Activated CD8-positive, alpha-beta memory T cell treated with anti-CD3 and anti-CD28 coated beads, Interleukin-2, amount 10 ng/mL, durations not matched to agents 7 days and 5 days (primary cell): ENCODE measurements at regions not wholly inside any gene's neighbourhood (a gene's known extent, or its start where the extent isn't known, plus 50 kb on each side); places are given as distances from the start of the nearest gene placed in this dataset.

Experiments
- ATAC-seq: fragments of 150-1000 bp; cut with Tn5 transposase; one replicate; pipeline ENCODE4 v1.10.0; 2021; ENCODE audit warnings: moderate library complexity
- CTCF ChIA-PET: fragments of 350-600 bp; sonication (Branson Sonifier 250); formaldehyde crosslinking; loops from one replicate; lab custom pipeline; 2021; ENCODE audit warnings: antibody characterized with exemption; lab: Charles Lee
- DNase-seq: peaks from one replicate; pipeline ENCODE4 v3.0.0-alpha.2; 2020
- H3K27ac Mint-ChIP-seq: one replicate; pipeline ENCODE4 v1.8.0; 2021; ENCODE audit warnings: mild to moderate bottlenecking, mixed read lengths
- H3K27me3 Mint-ChIP-seq: one replicate; pipeline ENCODE4 v1.8.0; 2021; ENCODE audit warnings: mixed read lengths
- H3K36me3 Mint-ChIP-seq: one replicate; pipeline ENCODE4 v1.8.0; 2021; ENCODE audit warnings: mild to moderate bottlenecking, mixed read lengths
- H3K4me1 Mint-ChIP-seq: one replicate; pipeline ENCODE4 v1.8.0; 2021; ENCODE audit warnings: mixed read lengths
- H3K4me3 Mint-ChIP-seq: one replicate; pipeline ENCODE4 v1.8.0; 2021; ENCODE audit warnings: mild to moderate bottlenecking, moderate library complexity, mixed read lengths
- H3K9me3 Mint-ChIP-seq: one replicate; pipeline ENCODE4 v1.8.0; 2022; ENCODE audit warnings: low read depth, mixed read lengths

GRCh38 chr10:3511483-3511882, 273.5 kb downstream of the KLF6 start:
- no peaks in the 10 kb centered on the region for H3K9me3 Mint-ChIP-seq
- no peak overlapping the region for H3K4me3 Mint-ChIP-seq
- peaks cover 4% of the 10 kb centered on the region for H3K4me1 Mint-ChIP-seq
- CTCF ChIA-PET = no interaction called here
- ATAC-seq (no peak), DNase-seq (no peak)
- H3K27ac Mint-ChIP-seq = no peak overlapping the region
- no peaks in the 10 kb centered on the region for H3K36me3 Mint-ChIP-seq
- H3K27me3 Mint-ChIP-seq = no peaks in the 10 kb centered on the region

- no peaks in the 10 kb centered on the region for H3K36me3 Mint-ChIP-seq
- no peaks in the 10 kb centered on the region for H3K9me3 Mint-ChIP-seq
- H3K27ac Mint-ChIP-seq = no peak overlapping the region
- CTCF ChIA-PET = no interaction called here
- DNase-seq = no peak
- no peak for ATAC-seq
- H3K4me1 Mint-ChIP-seq = peaks cover 4% of the 10 kb centered on the region
- H3K4me3 Mint-ChIP-seq = no peak overlapping the region
- no peaks in the 10 kb centered on the region for H3K27me3 Mint-ChIP-seq
Observed at GRCh38 chr10:3510741-3511140, 274.3 kb downstream of the KLF6 start.

- Mint-ChIP-seq H3K27me3 (peaks cover 3% of the 10 kb centered on the region), H3K9me3 (no peaks in the 10 kb centered on the region)
Observed at GRCh38 chr10:3509355-3509754, 275.7 kb downstream of the KLF6 start.

GRCh38 chr10:3503299-3503698, 281.7 kb downstream of the KLF6 start:
- CTCF ChIA-PET = no interaction called here
- Mint-ChIP-seq H3K27me3 (peaks cover 23% of the 10 kb centered on the region), H3K4me1 (no peaks in the 10 kb centered on the region), H3K36me3 (no peaks in the 10 kb centered on the region), H3K4me3 (no peak overlapping the region), H3K9me3 (no peaks in the 10 kb centered on the region), H3K27ac (no peak overlapping the region)
- no peak for DNase-seq
- ATAC-seq = no peak

More at GRCh38 chr10:3509355-3509754, 275.7 kb downstream of the KLF6 start:
- DNase-seq (no peak), ATAC-seq (no peak)
- H3K4me1 Mint-ChIP-seq = peaks cover 4% of the 10 kb centered on the region
- no peak overlapping the region for H3K27ac Mint-ChIP-seq
- CTCF ChIA-PET = no interaction called here
- H3K4me3 Mint-ChIP-seq = no peak overlapping the region
- H3K36me3 Mint-ChIP-seq = no peaks in the 10 kb centered on the region

GRCh38 chr10:3502673-3503072, 282.3 kb downstream of the KLF6 start:
- Mint-ChIP-seq H3K36me3 (no peaks in the 10 kb centered on the region), H3K27ac (no peak overlapping the region), H3K4me3 (no peak overlapping the region), H3K9me3 (no peaks in the 10 kb centered on the region), H3K4me1 (no peaks in the 10 kb centered on the region), H3K27me3 (peaks cover 26% of the 10 kb centered on the region)
- DNase-seq (no peak), ATAC-seq (no peak)
- CTCF ChIA-PET = no interaction called here

GRCh38 chr10:3500408-3500856, 284.6 kb downstream of the KLF6 start:
- DNase-seq = no peak
- H3K4me1 Mint-ChIP-seq = no peaks in the 10 kb centered on the region
- H3K27ac Mint-ChIP-seq = no peak overlapping the region
- no peak for ATAC-seq
- H3K36me3 Mint-ChIP-seq = no peaks in the 10 kb centered on the region
- peaks cover 48% of the 10 kb centered on the region for H3K27me3 Mint-ChIP-seq
- H3K9me3 Mint-ChIP-seq = no peaks in the 10 kb centered on the region
- CTCF ChIA-PET = no interaction called here
- H3K4me3 Mint-ChIP-seq = no peak overlapping the region

- Mint-ChIP-seq H3K36me3 (no peaks in the 10 kb centered on the region), H3K9me3 (no peaks in the 10 kb centered on the region), H3K4me3 (no peak overlapping the region), H3K4me1 (no peaks in the 10 kb centered on the region), H3K27me3 (peaks cover 50% of the 10 kb centered on the region), H3K27ac (no peak overlapping the region)
- CTCF ChIA-PET = no interaction called here
- DNase-seq (no peak), ATAC-seq (no peak)
Observed at GRCh38 chr10:3499120-3499519, 285.9 kb downstream of the KLF6 start.

- Mint-ChIP-seq H3K4me1 (no peaks in the 10 kb centered on the region), H3K36me3 (no peaks in the 10 kb centered on the region), H3K27me3 (peaks cover 48% of the 10 kb centered on the region), H3K4me3 (no peak overlapping the region), H3K27ac (no peak overlapping the region), H3K9me3 (no peaks in the 10 kb centered on the region)
- CTCF ChIA-PET = no interaction called here
- ATAC-seq (no peak), DNase-seq (no peak)
Observed at GRCh38 chr10:3497581-3497980, 287.4 kb downstream of the KLF6 start.

- Mint-ChIP-seq H3K36me3 (no peaks in the 10 kb centered on the region), H3K9me3 (no peaks in the 10 kb centered on the region), H3K4me1 (no peaks in the 10 kb centered on the region), H3K4me3 (no peak overlapping the region), H3K27me3 (peaks cover 44% of the 10 kb centered on the region), H3K27ac (no peak overlapping the region)
- CTCF ChIA-PET = no interaction called here
- no peak for ATAC-seq
- DNase-seq = no peak
Observed at GRCh38 chr10:3496138-3496537, 288.9 kb downstream of the KLF6 start.

- no peak for ATAC-seq
- Mint-ChIP-seq H3K27ac (no peak overlapping the region), H3K9me3 (no peaks in the 10 kb centered on the region), H3K4me3 (no peak overlapping the region), H3K36me3 (no peaks in the 10 kb centered on the region), H3K4me1 (no peaks in the 10 kb centered on the region), H3K27me3 (peaks cover 40% of the 10 kb centered on the region)
- DNase-seq = no peak
- CTCF ChIA-PET = no interaction called here
Observed at GRCh38 chr10:3495281-3495680, 289.7 kb downstream of the KLF6 start.

- CTCF ChIA-PET = no interaction called here
- H3K4me3 Mint-ChIP-seq = no peak overlapping the region
- ATAC-seq = no peak
- no peak overlapping the region for H3K27ac Mint-ChIP-seq
- H3K36me3 Mint-ChIP-seq = no peaks in the 10 kb centered on the region
- H3K9me3 Mint-ChIP-seq = peaks cover 2% of the 10 kb centered on the region
- DNase-seq = no peak
- no peaks in the 10 kb centered on the region for H3K4me1 Mint-ChIP-seq
- H3K27me3 Mint-ChIP-seq = peaks cover 40% of the 10 kb centered on the region
Observed at GRCh38 chr10:3494838-3495230, 290.2 kb downstream of the KLF6 start.

GRCh38 chr10:3494131-3494837, 290.7 kb downstream of the KLF6 start:
- ATAC-seq (no peak), DNase-seq (no peak)
- Mint-ChIP-seq H3K27me3 (peaks cover 40% of the 10 kb centered on the region), H3K9me3 (peaks cover 2% of the 10 kb centered on the region), H3K27ac (no peak overlapping the region), H3K36me3 (no peaks in the 10 kb centered on the region), H3K4me1 (no peaks in the 10 kb centered on the region), H3K4me3 (no peak overlapping the region)
- CTCF ChIA-PET = no interaction called here

GRCh38 chr10:3493621-3494020, 291.4 kb downstream of the KLF6 start:
- H3K36me3 Mint-ChIP-seq = peaks cover 3% of the 10 kb centered on the region
- CTCF ChIA-PET = no interaction called here
- H3K4me1 Mint-ChIP-seq = no peaks in the 10 kb centered on the region
- H3K9me3 Mint-ChIP-seq = peaks cover 2% of the 10 kb centered on the region
- no peak for ATAC-seq
- DNase-seq = no peak
- no peak overlapping the region for H3K27ac Mint-ChIP-seq
- H3K27me3 Mint-ChIP-seq = peaks cover 35% of the 10 kb centered on the region
- H3K4me3 Mint-ChIP-seq = no peak overlapping the region

- Mint-ChIP-seq H3K36me3 (peaks cover 3% of the 10 kb centered on the region), H3K27ac (no peak overlapping the region), H3K9me3 (peaks cover 2% of the 10 kb centered on the region), H3K27me3 (peaks cover 19% of the 10 kb centered on the region), H3K4me1 (peaks cover 4% of the 10 kb centered on the region), H3K4me3 (no peak overlapping the region)
- DNase-seq = no peak
- ATAC-seq = no peak
- CTCF ChIA-PET = no interaction called here
Observed at GRCh38 chr10:3491571-3491970, 293.4 kb downstream of the KLF6 start.
